Astrocyte (in vitro differentiated cells and primary cell): ENCODE measurements at regions not wholly inside any gene's neighbourhood (a gene's known extent, or its start where the extent isn't known, plus 50 kb on each side); places are given as distances from the start of the nearest gene placed in this dataset.
A peak's percentile ranks its signal among the peaks of the same experiment; 100 is the strongest.

Experiments used
- DNase-seq: peaks from one replicate; pipeline ENCODE4 v3.0.0-alpha.2; 2010; ENCODE audit warnings: low read depth
- FAIRE-seq: peaks from 2 replicates; lab custom pipeline; 2011; peaks lifted over from hg19 to GRCh38; lab: Jason Lieb, UNC
- H2AFZ ChIP-seq: 2 replicates; pipeline ENCODE4 v1.6.0; 2012; ENCODE audit warnings: low read depth, low read length, inconsistent platforms
- H3K27ac ChIP-seq: 2 replicates; pipeline ENCODE4 v1.5.1; 2011; ENCODE audit warnings: low read depth, low read length, inconsistent platforms
- H3K27me3 ChIP-seq: 2 replicates; pipeline ENCODE4 v1.6.0; 2011; ENCODE audit warnings: low read length, inconsistent platforms; ENCODE audit not compliant: insufficient read depth
- H3K36me3 ChIP-seq: 2 replicates; pipeline ENCODE4 v1.5.1; 2011; ENCODE audit warnings: low read length, inconsistent platforms; ENCODE audit not compliant: insufficient read depth
- H3K4me1 ChIP-seq: 2 replicates; pipeline ENCODE4 v1.5.1; 2011; ENCODE audit warnings: low read length, inconsistent platforms; ENCODE audit not compliant: insufficient read depth
- H3K4me2 ChIP-seq: 2 replicates; pipeline ENCODE4 v1.6.0; 2012; ENCODE audit warnings: low read length, inconsistent platforms
- H3K4me3 ChIP-seq: 2 replicates; pipeline ENCODE4 v1.5.1; 2011; ENCODE audit warnings: low read depth, mild to moderate bottlenecking, low read length, inconsistent platforms; ENCODE audit not compliant: insufficient read depth
- H3K79me2 ChIP-seq: 2 replicates; pipeline ENCODE4 v1.6.0; 2012; ENCODE audit warnings: mild to moderate bottlenecking, low read length, inconsistent platforms; ENCODE audit not compliant: insufficient read depth
- H3K9ac ChIP-seq: 2 replicates; pipeline ENCODE4 v1.6.0; 2012; ENCODE audit warnings: mild to moderate bottlenecking, low read length, inconsistent platforms
- H3K9me3 ChIP-seq: 2 replicates; pipeline ENCODE4 v1.5.1; 2012; ENCODE audit warnings: low read depth, mild to moderate bottlenecking, low read length, inconsistent platforms; ENCODE audit not compliant: insufficient read depth
- H4K20me1 ChIP-seq: 2 replicates; pipeline ENCODE4 v1.6.0; 2012; ENCODE audit warnings: low read length, inconsistent platforms; ENCODE audit not compliant: insufficient read depth
- H3K27ac Mint-ChIP-seq: one replicate; pipeline ENCODE4 v1.8.0; 2021; ENCODE audit warnings: mild to moderate bottlenecking, mixed read lengths; ENCODE audit not compliant: unreplicated experiment
- H3K27me3 Mint-ChIP-seq: one replicate; pipeline ENCODE4 v1.8.0; 2021; ENCODE audit warnings: low read depth, mixed read lengths; ENCODE audit not compliant: unreplicated experiment
- H3K36me3 Mint-ChIP-seq: one replicate; pipeline ENCODE4 v1.8.0; 2021; ENCODE audit warnings: low read depth, mixed read lengths; ENCODE audit not compliant: unreplicated experiment
- H3K4me1 Mint-ChIP-seq: one replicate; pipeline ENCODE4 v1.8.0; 2021; ENCODE audit warnings: low read depth, mixed read lengths; ENCODE audit not compliant: unreplicated experiment
- H3K4me3 Mint-ChIP-seq: one replicate; pipeline ENCODE4 v1.8.0; 2021; ENCODE audit warnings: mild to moderate bottlenecking, moderate library complexity, mixed read lengths; ENCODE audit not compliant: unreplicated experiment
- H3K9me3 Mint-ChIP-seq: one replicate; pipeline ENCODE4 v1.8.0; 2021; ENCODE audit warnings: mild to moderate bottlenecking, mixed read lengths; ENCODE audit not compliant: unreplicated experiment
- CTCF ChIP-seq: IDR thresholded peaks from 2 replicates; pipeline ENCODE4 v1.5.1; 2011; ENCODE audit warnings: low read depth, mild to moderate bottlenecking, inconsistent platforms, low read length, moderate library complexity; ENCODE audit not compliant: insufficient read depth
- EZH2 ChIP-seq: IDR thresholded peaks from 2 replicates; pipeline ENCODE4 v1.6.1; 2012; ENCODE audit warnings: mild to moderate bottlenecking, low read length, inconsistent platforms; ENCODE audit not compliant: insufficient read depth

- Mint-ChIP-seq H3K4me3 (no peak overlapping the region), H3K4me1 (peaks cover 2% of the 10 kb centered on the region), H3K36me3 (no peaks in the 10 kb centered on the region), H3K27me3 (no peaks in the 10 kb centered on the region), H3K9me3 (no peaks in the 10 kb centered on the region), H3K27ac (no peak overlapping the region)
- Histone ChIP-seq H3K4me2 (no peak overlapping the region), H3K36me3 (no peaks in the 10 kb centered on the region), H3K79me2 (no peaks in the 10 kb centered on the region), H3K27me3 (no peaks in the 10 kb centered on the region), H3K4me3 (no peak overlapping the region), H3K9me3 (no peaks in the 10 kb centered on the region), H3K4me1 (no peaks in the 10 kb centered on the region), H2AFZ (no peak overlapping the region), H3K9ac (no peak overlapping the region), H3K27ac (no peak overlapping the region), H4K20me1 (no peaks in the 10 kb centered on the region)
- no peak for FAIRE-seq
- TF ChIP-seq CTCF (no peak), EZH2 (no peak)
- no peak for DNase-seq
These were observed 289.2 kb upstream of the KYNU start for GRCh38 chr2:142588269-142588668.

GRCh38 chr2:142586693-142587580 lies 290.5 kb upstream of the KYNU start:
- Mint-ChIP-seq H3K9me3 (no peaks in the 10 kb centered on the region), H3K36me3 (no peaks in the 10 kb centered on the region), H3K27me3 (no peaks in the 10 kb centered on the region), H3K4me3 (no peak overlapping the region), H3K4me1 (no peaks in the 10 kb centered on the region), H3K27ac (no peak overlapping the region)
- peak overlapping the region; percentile 25 for H2AFZ ChIP-seq
- no peaks in the 10 kb centered on the region for H3K27me3 ChIP-seq
- H3K27ac ChIP-seq, result no peak overlapping the region
- DNase-seq (no peak), FAIRE-seq (no peak)
- TF ChIP-seq CTCF, result no peak
- TF ChIP-seq EZH2, result no peak
- no peak overlapping the region for H3K4me2 ChIP-seq
- H3K36me3 ChIP-seq, result no peaks in the 10 kb centered on the region
- H4K20me1 ChIP-seq, result no peaks in the 10 kb centered on the region
- H3K9me3 ChIP-seq, result no peaks in the 10 kb centered on the region
- no peak overlapping the region for H3K4me3 ChIP-seq
- no peak overlapping the region for H3K9ac ChIP-seq
- no peaks in the 10 kb centered on the region for H3K4me1 ChIP-seq
- no peaks in the 10 kb centered on the region for H3K79me2 ChIP-seq

GRCh38 chr2:142585785-142586184 lies 291.7 kb upstream of the KYNU start:
- Histone ChIP-seq H3K9me3 (no peaks in the 10 kb centered on the region), H3K27me3 (no peaks in the 10 kb centered on the region), H3K79me2 (no peaks in the 10 kb centered on the region), H3K4me2 (no peak overlapping the region), H3K36me3 (no peaks in the 10 kb centered on the region), H4K20me1 (no peaks in the 10 kb centered on the region), H3K9ac (no peak overlapping the region), H3K4me1 (no peaks in the 10 kb centered on the region), H3K4me3 (no peak overlapping the region), H2AFZ (no peak overlapping the region), H3K27ac (no peak overlapping the region)
- Mint-ChIP-seq H3K9me3 (no peaks in the 10 kb centered on the region), H3K27me3 (no peaks in the 10 kb centered on the region), H3K4me3 (no peak overlapping the region), H3K27ac (no peak overlapping the region), H3K4me1 (no peaks in the 10 kb centered on the region), H3K36me3 (no peaks in the 10 kb centered on the region)
- no peak for DNase-seq
- FAIRE-seq, result no peak
- TF ChIP-seq CTCF (no peak), EZH2 (no peak)
